ENCODE measurements at regions not wholly inside any gene's neighbourhood (a gene's known extent, or its start where the extent isn't known, plus 50 kb on each side); places are given as distances from the start of the nearest gene placed in this dataset.

- no peak for TF ChIP-seq CTCF (IDR thresholded peaks at IDR 0.05; ENCODE audit: low read depth, low read length)
- no peak for TF ChIP-seq MYC (IDR thresholded peaks at IDR 0.05; ENCODE audit: low read depth, low read length)
These were observed 84.1 kb upstream of the NEIL3 start for GRCh38 chr4:177225605-177226004.

All from NB4 (cell line).